Breast epithelium (tissue), 3 donors: ENCODE measurements at regions not wholly inside any gene's neighbourhood (a gene's known extent, or its start where the extent isn't known, plus 50 kb on each side); places are given as distances from the start of the nearest gene placed in this dataset.
"Not testable (repeated sequence)": the region's sequence is repeated elsewhere in the genome, so short reads cannot be mapped to it uniquely, and the experiment has no call there.

Experiments
- CTCF ChIP-seq, 3 donors: fragments of 450-650 bp; IDR thresholded peaks; one replicate each; pipeline ENCODE4 v1.5.1; 2016 to 2017; ENCODE audit warnings: antibody characterized with exemption in 3 of 3, mild to moderate bottlenecking in 3 of 3, moderate library complexity in 3 of 3
- POLR2AphosphoS5 ChIP-seq, 3 donors: sonication (generic); formaldehyde crosslinking; IDR thresholded peaks; one replicate each; pipeline ENCODE4 v1.6.1; 2017; ENCODE audit warnings: antibody characterized with exemption in 3 of 3

DNA sequence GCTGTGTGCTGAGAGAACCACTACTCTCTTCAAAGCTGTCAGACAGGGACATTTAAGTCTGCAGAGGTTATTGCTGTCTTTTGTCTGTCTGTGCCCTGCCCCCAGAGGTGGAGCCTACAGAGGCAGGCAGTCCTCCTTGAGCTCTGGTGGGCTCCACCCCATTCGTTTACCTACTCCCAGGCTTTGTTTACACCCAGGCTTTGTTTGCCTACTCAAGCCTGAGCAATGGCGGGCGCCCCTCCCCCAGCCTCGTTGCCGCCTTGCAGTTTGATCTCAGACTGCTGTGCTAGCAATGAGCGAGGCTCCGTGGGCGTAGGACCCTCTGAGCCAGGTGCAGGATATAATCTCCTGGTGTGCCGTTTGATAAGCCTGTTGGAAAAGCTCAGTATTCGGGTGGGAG, 386.8 kb upstream of the ZMIZ1 start:
- not testable (repeated sequence) for TF ChIP-seq CTCF, POLR2AphosphoS5 (IDR thresholded peaks at IDR 0.05)
